Mucosa of descending colon (tissue), 3 donors: ENCODE measurements at regions not wholly inside any gene's neighbourhood (a gene's known extent, or its start where the extent isn't known, plus 50 kb on each side); places are given as distances from the start of the nearest gene placed in this dataset.

Experiments
- ATAC-seq: fragments of 200-7000 bp; cut with Tn5 transposase; one replicate; pipeline ENCODE4 v1.9.1; 2020; ENCODE audit warnings: mild to moderate bottlenecking, moderate library complexity
- DNase-seq, 3 donors: peaks; one replicate each; pipeline ENCODE4 v3.0.0-alpha.2; 2020
- H3K36me3 ChIP-seq: fragments of 200-600 bp; one replicate; pipeline ENCODE4 v1.8.0; 2021; ENCODE audit warnings: low read depth, mild to moderate bottlenecking
- H3K4me1 ChIP-seq: fragments of 200-600 bp; one replicate; pipeline ENCODE4 v1.8.0; 2021; ENCODE audit warnings: low read depth, mild to moderate bottlenecking
- H3K4me3 ChIP-seq: fragments of 200-600 bp; one replicate; pipeline ENCODE4 v1.8.0; 2021; ENCODE audit warnings: mild to moderate bottlenecking
- H3K9me3 ChIP-seq: fragments of 200-600 bp; one replicate; pipeline ENCODE4 v1.8.0; 2021; ENCODE audit warnings: mild to moderate bottlenecking
- CTCF ChIP-seq: fragments of 200-600 bp; IDR thresholded peaks from one replicate; pipeline ENCODE4 v1.8.0; 2022; ENCODE audit warnings: antibody characterized with exemption, mild to moderate bottlenecking
- intact Hi-C, 2 donors: fragments of 100-400 bp; cut with DNase I in 1 of 2; cut with micrococcal nuclease in 1 of 2; formaldehyde crosslinking; loops; one replicate each; pipeline versions ENCODE4 v1.11.0 to v1.11.1; 2022; cut with DNase I, micrococcal nuclease
- donor health status: DM: no; HTN: no; CAD: no; lungs with moderate emphysema.
- donor health status: DM: no; HTN: no; CAD: no.
- donor health status: DM: no; HTN: yes; CAD: no.

GRCh38 chr15:95394186-95395067 lies 936.1 kb upstream of the NR2F2 start:
- intact Hi-C loops, result no loop called here
- ATAC-seq, result no peak
- Histone ChIP-seq H3K4me3 (no peak overlapping the region), H3K36me3 (no peaks in the 10 kb centered on the region), H3K9me3 (peaks cover 12% of the 10 kb centered on the region), H3K4me1 (no peaks in the 10 kb centered on the region)
- DNase-seq, result no peak
- TF ChIP-seq CTCF, result no peak

- no peaks in the 10 kb centered on the region for H3K9me3 ChIP-seq
- ATAC-seq, result no peak
- no peak overlapping the region for H3K4me3 ChIP-seq
- H3K4me1 ChIP-seq, result no peaks in the 10 kb centered on the region
- no peaks in the 10 kb centered on the region for H3K36me3 ChIP-seq
- intact Hi-C loops, result no loop called here
- no peak for TF ChIP-seq CTCF
- DNase-seq, result no peak
Measured at GRCh38 chr15:95400428-95400827, 930.1 kb upstream of the NR2F2 start.

GRCh38 chr15:95401587-95401986 lies 928.9 kb upstream of the NR2F2 start:
- ATAC-seq (no peak), DNase-seq (no peak)
- intact Hi-C loops, result no loop called here
- Histone ChIP-seq H3K36me3 (no peaks in the 10 kb centered on the region), H3K4me3 (no peak overlapping the region), H3K9me3 (no peaks in the 10 kb centered on the region), H3K4me1 (no peaks in the 10 kb centered on the region)
- no peak for TF ChIP-seq CTCF

GRCh38 chr15:95405447-95405846 lies 925.1 kb upstream of the NR2F2 start:
- no peak overlapping the region for H3K4me3 ChIP-seq
- TF ChIP-seq CTCF, result no peak
- H3K9me3 ChIP-seq, result no peaks in the 10 kb centered on the region
- H3K36me3 ChIP-seq, result no peaks in the 10 kb centered on the region
- intact Hi-C loops, result no loop called here
- no peaks in the 10 kb centered on the region for H3K4me1 ChIP-seq
- DNase-seq (no peak), ATAC-seq (no peak)

- no peak for TF ChIP-seq CTCF
- H3K4me1 ChIP-seq, result no peaks in the 10 kb centered on the region
- ATAC-seq (no peak), DNase-seq (no peak)
- H3K9me3 ChIP-seq, result no peaks in the 10 kb centered on the region
- H3K36me3 ChIP-seq, result no peaks in the 10 kb centered on the region
- intact Hi-C loops, result no loop called here
- no peak overlapping the region for H3K4me3 ChIP-seq
Measured at GRCh38 chr15:95407534-95407933, 923.0 kb upstream of the NR2F2 start.
